Nephron progenitor cell (in vitro differentiated cells): ENCODE measurements at regions not wholly inside any gene's neighbourhood (a gene's known extent, or its start where the extent isn't known, plus 50 kb on each side); places are given as distances from the start of the nearest gene placed in this dataset.

ENCODE experiments used
- DNase-seq: peaks from one replicate; pipeline ENCODE4 v3.0.0; 2021
- H3K27ac Mint-ChIP-seq: 2 replicates; pipeline ENCODE4 v1.8.0; 2021; ENCODE audit warnings: mild to moderate bottlenecking, moderate library complexity, mixed read lengths
- H3K27me3 Mint-ChIP-seq: 2 replicates; pipeline ENCODE4 v1.8.0; 2021; ENCODE audit warnings: mild to moderate bottlenecking, low read depth, mixed read lengths; ENCODE audit not compliant: poor library complexity
- H3K36me3 Mint-ChIP-seq: 2 replicates; pipeline ENCODE4 v1.8.0; 2021; ENCODE audit warnings: low read depth, mixed read lengths
- H3K4me1 Mint-ChIP-seq: 2 replicates; pipeline ENCODE4 v1.8.0; 2021; ENCODE audit warnings: mixed read lengths
- H3K4me3 Mint-ChIP-seq: 2 replicates; pipeline ENCODE4 v1.8.0; 2021; ENCODE audit warnings: mild to moderate bottlenecking, moderate library complexity, mixed read lengths
- H3K9me3 Mint-ChIP-seq: 2 replicates; pipeline ENCODE4 v1.8.0; 2021; ENCODE audit warnings: mild to moderate bottlenecking, moderate library complexity, mixed read lengths
- CTCF ChIP-seq: fragments of 200-600 bp; sonication (generic); IDR thresholded peaks from 2 replicates; pipeline ENCODE4 v1.5.0; 2021; ENCODE audit warnings: antibody characterized with exemption

DNA sequence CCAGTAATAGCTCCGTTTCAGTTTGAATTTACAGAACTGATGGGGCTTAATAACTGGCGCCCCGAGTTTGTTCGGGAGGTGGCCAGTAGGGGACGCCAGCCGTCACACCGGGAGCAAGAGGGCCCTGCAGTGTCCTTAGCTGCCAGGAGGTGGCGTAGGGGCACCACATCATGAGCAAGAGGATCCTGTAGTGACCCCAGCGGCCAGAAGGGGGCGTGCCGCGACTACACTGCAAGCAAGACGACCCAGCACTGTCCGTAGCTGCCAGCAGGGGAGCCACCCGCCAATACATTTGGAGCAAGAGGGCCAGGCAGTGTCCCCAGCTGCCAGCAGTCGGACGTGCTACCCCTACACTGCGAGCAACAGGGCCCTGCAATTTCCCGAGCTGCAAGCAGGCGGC, 663.7 kb upstream of the B3GAT1 start:
- H3K9me3 Mint-ChIP-seq: peaks cover 14% of the 10 kb centered on the region
- peaks cover 4% of the 10 kb centered on the region for H3K27me3 Mint-ChIP-seq
- H3K27ac Mint-ChIP-seq: no peak overlapping the region
- no peaks in the 10 kb centered on the region for H3K36me3 Mint-ChIP-seq
- no peak overlapping the region for H3K4me3 Mint-ChIP-seq
- H3K4me1 Mint-ChIP-seq: peaks cover 6% of the 10 kb centered on the region
- peak; percentile 53 for TF ChIP-seq CTCF
- peak; percentile 65 for DNase-seq

DNA sequence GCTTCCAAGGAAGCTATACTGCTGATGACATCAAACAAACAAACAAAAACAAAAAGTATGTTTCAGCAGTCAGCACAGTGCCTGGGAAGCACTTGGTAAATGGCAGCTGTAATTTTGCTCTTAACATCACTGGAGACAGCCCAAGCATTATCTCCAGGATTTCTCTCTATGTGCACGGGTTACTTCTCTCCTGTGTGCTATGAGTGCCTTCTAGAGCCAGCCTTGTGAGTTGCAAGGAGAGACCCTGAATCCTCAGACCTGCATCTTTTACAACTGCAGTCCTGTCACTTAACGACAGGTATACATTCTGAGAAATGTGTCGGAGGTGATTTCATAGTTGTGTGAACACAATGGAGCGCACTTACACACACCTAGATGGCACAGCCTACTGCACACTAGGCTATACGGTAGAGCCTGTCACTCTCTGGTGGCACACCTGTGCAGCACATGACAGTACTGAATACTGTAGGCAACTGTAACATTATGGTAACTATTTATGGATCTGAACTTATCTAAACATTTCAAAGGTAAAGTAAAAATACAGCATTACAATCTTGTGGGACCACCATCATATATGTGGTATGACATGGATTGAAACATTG, 662.5 kb upstream of the B3GAT1 start:
- DNase-seq: no peak
- H3K27me3 Mint-ChIP-seq: peaks cover 9% of the 10 kb centered on the region

GRCh38 chr11:135073870-135074269, 661.8 kb upstream of the B3GAT1 start:
- Mint-ChIP-seq H3K4me3 (no peak overlapping the region), H3K27me3 (peaks cover 9% of the 10 kb centered on the region), H3K36me3 (no peaks in the 10 kb centered on the region), H3K27ac (no peak overlapping the region), H3K4me1 (peaks cover 6% of the 10 kb centered on the region), H3K9me3 (peaks cover 14% of the 10 kb centered on the region)
- TF ChIP-seq CTCF: no peak
- DNase-seq: no peak

More for the DNA sequence above, 662.5 kb upstream of the B3GAT1 start:
- Mint-ChIP-seq H3K9me3 (peaks cover 14% of the 10 kb centered on the region), H3K4me3 (no peak overlapping the region), H3K36me3 (no peaks in the 10 kb centered on the region), H3K4me1 (peaks cover 6% of the 10 kb centered on the region), H3K27ac (no peak overlapping the region)
- TF ChIP-seq CTCF: peak; percentile 35

DNA sequence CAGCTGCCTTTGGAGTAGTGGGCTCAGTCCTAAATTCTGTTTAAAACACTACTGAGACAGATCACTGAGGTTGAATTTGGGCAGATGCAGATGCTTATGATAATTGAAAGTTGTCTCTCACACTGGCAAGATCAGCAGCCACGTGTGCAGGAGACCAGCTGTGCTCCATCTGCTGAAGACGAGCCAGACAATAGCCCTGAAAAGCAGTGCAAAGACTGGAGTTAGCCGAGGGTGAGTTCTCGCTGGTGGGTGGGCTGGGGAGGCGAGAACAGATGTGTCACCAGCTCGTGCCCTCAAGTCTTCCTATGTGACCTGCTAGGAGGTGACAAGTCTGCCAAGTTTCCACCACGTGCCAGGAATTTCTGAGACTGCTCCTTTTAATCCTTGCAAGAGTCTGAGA, 661.3 kb upstream of the B3GAT1 start:
- peaks cover 9% of the 10 kb centered on the region for H3K27me3 Mint-ChIP-seq
- no peak overlapping the region for H3K27ac Mint-ChIP-seq
- H3K36me3 Mint-ChIP-seq: no peaks in the 10 kb centered on the region
- TF ChIP-seq CTCF: no peak
- no peak overlapping the region for H3K4me3 Mint-ChIP-seq
- peaks cover 14% of the 10 kb centered on the region for H3K9me3 Mint-ChIP-seq
- H3K4me1 Mint-ChIP-seq: peaks cover 6% of the 10 kb centered on the region
- no peak for DNase-seq

GRCh38 chr11:135069890-135070289, 657.8 kb upstream of the B3GAT1 start:
- Mint-ChIP-seq H3K4me3 (no peak overlapping the region), H3K4me1 (peaks cover 6% of the 10 kb centered on the region), H3K27ac (no peak overlapping the region), H3K36me3 (no peaks in the 10 kb centered on the region), H3K9me3 (peaks cover 15% of the 10 kb centered on the region), H3K27me3 (peaks cover 14% of the 10 kb centered on the region)
- no peak for TF ChIP-seq CTCF
- no peak for DNase-seq

GRCh38 chr11:135069063-135069462, 657.0 kb upstream of the B3GAT1 start:
- H3K4me1 Mint-ChIP-seq: peaks cover 6% of the 10 kb centered on the region
- H3K4me3 Mint-ChIP-seq: no peak overlapping the region
- no peaks in the 10 kb centered on the region for H3K36me3 Mint-ChIP-seq
- no peak for TF ChIP-seq CTCF
- H3K27me3 Mint-ChIP-seq: peaks cover 14% of the 10 kb centered on the region
- H3K9me3 Mint-ChIP-seq: peaks cover 12% of the 10 kb centered on the region
- DNase-seq: no peak
- no peak overlapping the region for H3K27ac Mint-ChIP-seq
